Sigmoid colon (tissue), 4 donors: ENCODE measurements at regions not wholly inside any gene's neighbourhood (a gene's known extent, or its start where the extent isn't known, plus 50 kb on each side); places are given as distances from the start of the nearest gene placed in this dataset.

Experiments used
- CTCF ChIP-seq, 4 experiments: fragments of 450-650 bp in 3 of 4; fragments of 200-600 bp in 1 of 4; IDR thresholded peaks; one replicate each; pipeline ENCODE4 v1.5.1; 2016 to 2019; ENCODE audit warnings: antibody characterized with exemption in 4 of 4, mild to moderate bottlenecking in 3 of 4, moderate library complexity in 2 of 4
- EP300 ChIP-seq, 4 donors: sonication (generic); formaldehyde crosslinking; IDR thresholded peaks; one replicate each; pipeline ENCODE4 v1.6.1; 2017; ENCODE audit warnings: antibody characterized with exemption in 4 of 4
- POLR2A ChIP-seq, 2 donors: fragments of 450-650 bp; IDR thresholded peaks; one replicate each; pipeline ENCODE4 v1.6.1; 2016; ENCODE audit warnings: antibody characterized with exemption in 2 of 2, mild to moderate bottlenecking in 2 of 2, moderate library complexity in 2 of 2
- POLR2AphosphoS5 ChIP-seq, 4 donors: sonication (generic); formaldehyde crosslinking; IDR thresholded peaks; one replicate each; pipeline ENCODE4 v1.6.1; 2017; ENCODE audit warnings: antibody characterized with exemption in 4 of 4

- no peak for TF ChIP-seq POLR2A (IDR thresholded peaks at IDR 0.05)
- TF ChIP-seq CTCF (IDR thresholded peaks at IDR 0.05) = no peak
- TF ChIP-seq POLR2AphosphoS5 (IDR thresholded peaks at IDR 0.05) = no peak
- no peak for TF ChIP-seq EP300 (IDR thresholded peaks at IDR 0.05)
Observed at GRCh38 chr3:1571736-1572135, 478.9 kb downstream of the CNTN6 start.
